ENCODE measurements at regions not wholly inside any gene's neighbourhood (a gene's known extent, or its start where the extent isn't known, plus 50 kb on each side); places are given as distances from the start of the nearest gene placed in this dataset.

DNA sequence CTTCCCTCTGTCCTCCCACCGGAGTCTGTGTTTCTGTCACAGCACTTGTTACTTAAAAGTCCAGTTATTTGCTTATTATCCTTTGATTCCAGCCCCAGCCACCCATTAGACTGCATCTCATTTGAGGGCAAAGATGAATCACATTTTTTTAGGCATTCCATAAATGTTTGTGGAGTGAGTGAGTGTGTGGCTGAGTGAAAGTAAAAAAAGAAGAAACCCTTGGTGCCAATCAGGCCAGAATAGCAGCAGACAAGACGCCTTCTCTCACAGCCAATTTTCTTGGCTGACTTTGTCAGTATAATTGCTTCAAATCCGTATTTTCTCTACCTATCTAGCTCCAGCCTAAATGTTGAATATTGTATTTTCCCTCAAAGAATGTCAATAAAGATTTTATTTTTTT is 613.0 kb upstream of the WWC1 start:
- DNase-seq, result no peak

DNA sequence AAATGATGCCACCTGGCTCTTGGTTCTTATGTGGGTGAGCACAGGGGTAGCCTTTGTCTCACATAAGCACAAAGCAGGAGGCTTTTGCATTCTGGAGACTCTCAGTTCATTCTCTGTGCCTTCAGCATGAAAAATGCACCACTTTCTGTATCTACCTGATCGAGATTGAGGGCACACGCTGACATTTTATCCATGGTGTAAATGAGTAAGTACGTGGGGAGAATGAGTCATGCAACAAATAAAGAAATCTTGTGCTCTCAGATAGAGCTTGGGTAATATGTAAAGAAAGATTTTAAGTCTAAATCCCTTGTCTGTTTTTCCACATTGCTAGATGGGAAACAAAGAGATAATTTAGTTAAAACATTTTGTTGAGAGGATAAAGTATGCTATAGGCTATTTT is 607.2 kb upstream of the WWC1 start:
- DNase-seq, result no peak

DNA sequence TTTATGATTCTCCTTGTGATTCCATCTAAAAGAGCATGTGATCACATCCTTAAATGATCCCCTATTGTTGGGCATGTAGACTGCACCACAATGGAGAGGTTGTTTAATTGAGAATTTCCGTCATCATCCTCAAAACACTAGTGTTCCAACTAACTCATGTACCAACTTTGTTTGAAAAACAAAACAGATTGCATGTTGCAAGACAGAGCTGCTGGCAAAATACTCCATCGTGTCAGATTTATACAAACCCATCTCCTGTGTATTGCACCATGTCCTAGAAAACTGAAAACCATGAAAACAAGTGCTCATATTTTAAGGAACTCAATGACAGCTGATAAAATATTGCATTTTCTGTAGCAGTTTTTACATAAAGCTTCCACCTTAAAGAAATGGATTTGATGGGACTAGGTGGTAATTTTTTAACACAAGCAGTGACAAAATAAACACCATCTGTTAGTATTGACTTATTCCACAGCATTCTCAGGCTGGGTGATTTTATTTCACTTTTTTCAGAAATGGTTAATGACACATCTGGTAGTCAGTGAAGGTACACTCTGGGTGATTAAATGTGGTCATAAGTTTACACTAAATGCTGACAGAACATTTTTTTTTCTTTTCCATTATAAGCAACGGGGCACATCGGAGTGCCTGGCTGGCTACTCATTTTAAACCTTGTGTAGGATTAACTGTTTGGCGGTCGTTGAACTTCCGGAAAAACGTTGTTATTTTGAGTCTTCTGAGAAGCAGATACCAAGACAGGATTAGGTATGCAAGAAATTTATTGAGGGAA is 602.9 kb upstream of the WWC1 start:
- no peak for DNase-seq

DNA sequence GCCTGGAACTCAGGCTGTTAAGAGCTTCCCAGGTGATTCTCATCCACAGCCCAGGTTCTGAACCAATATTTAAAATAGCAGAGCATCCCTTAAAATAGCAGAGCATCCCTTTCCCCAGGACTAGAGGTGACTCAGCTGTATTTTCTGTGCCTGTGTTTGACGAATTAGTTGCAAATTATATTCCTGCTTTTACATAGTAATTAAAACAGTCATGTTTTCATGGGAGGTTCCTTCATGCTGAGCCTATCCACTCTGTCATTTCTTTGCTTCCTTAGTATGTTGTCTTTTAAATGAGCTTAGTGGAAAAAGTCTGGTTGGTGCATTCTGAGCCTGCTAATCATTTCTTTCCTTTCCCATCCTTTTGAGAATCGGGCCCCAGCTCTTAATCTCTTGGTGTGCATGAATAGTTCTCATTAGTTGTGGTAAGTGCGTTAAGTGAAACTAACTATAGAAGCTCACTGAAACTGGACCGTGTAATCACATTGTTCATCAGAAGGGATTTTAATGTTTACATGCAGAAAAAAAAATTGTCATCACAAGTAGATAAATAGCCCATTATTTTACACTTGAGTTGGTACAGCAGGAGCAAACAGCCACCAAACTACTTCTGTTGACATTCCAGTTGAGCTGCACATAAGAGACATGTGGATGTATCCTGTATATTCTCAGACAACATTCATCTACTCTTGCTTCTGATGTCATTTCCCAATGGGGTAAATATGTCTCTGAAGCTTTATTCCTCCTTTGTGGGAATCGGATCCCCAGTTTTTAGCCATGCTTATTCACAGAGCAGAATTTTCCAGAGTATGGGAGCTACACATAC is 596.9 kb upstream of the WWC1 start:
- no peak for DNase-seq

DNA sequence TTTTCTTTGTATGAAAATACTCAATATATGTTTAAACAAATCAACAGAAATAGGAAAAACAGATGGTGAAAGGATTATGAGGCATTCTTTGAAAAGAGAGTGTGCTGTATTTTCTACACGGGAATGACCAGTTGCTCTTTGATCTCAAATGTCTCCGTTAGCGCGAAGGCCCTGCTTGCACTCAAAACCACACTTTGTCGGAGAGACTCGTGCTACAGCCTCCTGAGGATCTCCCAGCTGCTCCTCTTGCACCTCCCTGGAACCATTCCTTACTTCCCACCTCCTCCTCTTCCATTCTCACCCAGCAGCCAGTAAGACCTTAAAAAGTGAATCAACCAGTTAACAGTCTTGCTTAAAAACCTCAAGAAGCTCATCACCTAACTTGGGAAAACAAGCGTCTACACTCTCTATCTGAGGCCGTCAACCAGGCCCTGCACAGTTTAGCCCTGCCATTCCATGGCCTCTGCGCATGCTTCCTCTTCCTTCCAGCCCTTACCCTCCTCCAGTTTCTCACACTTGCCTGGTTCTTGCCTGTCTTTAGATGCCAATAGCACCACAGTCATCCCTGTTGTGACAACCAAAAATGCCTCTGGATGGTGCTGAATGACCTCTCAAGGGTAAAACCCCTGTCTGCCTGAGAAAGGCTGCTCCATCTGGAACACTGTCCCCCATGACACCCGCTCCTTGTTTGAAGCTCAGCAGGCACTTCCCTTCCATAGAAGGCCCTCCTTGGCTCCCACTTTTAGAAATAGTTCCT is 594.7 kb upstream of the WWC1 start:
- DNase-seq, result no peak

DNA sequence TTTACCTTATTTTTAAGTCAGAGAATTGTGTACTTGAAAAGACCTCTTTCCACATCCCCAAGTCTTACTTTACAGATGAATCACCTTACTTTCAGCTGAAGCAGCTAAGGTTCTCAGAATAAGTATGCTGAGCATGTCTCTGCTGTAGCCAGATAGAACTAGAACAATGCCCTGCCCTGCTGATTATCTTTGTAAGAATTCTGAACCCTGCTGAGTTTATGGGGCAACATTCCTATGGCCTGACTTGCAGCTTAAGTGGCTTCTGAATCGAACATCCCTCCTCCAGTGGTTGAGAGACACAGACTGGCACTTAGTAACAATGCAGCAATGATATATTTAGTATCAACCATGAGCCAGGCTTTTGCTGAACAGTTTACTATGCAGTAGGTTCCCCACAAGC is 592.0 kb upstream of the WWC1 start:
- DNase-seq, result no peak

DNA sequence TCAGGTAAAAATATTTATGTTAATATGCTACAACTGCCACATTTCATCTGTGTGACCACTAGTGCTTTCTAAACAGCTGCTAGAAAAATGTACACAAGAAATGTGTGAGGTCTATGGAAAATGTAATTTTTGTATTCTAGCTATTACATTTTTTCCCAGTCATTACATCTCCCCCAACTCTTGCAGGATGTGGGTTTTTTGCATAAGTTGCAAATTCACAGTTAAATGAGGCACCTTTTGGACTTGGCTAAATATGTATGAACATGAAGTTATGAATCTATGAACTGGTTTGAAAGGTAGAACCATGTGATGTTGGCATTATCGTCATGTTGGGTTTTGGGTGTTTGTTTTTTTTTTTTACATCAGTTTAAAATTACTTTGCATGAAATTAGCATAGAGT is 590.4 kb upstream of the WWC1 start:
- no peak for DNase-seq

DNA sequence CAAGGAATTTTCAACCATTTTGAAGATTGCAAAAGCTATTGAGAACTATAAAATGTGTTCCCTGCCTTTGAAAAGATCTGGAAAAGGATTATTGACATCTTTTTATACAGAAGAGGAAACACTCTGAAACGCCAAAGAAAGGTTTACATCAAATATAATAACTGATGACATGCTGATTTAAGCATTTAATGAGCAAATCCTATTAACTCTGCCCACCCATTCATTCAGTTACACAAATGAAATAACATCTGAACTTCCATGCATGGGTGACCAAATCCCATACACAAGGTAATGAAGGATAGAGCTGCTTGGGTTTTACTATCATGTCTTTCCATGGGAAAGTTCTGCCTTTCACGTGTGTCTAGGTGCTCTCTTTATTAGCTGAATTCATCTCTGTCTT is 589.4 kb upstream of the WWC1 start:
- no peak for DNase-seq

DNA sequence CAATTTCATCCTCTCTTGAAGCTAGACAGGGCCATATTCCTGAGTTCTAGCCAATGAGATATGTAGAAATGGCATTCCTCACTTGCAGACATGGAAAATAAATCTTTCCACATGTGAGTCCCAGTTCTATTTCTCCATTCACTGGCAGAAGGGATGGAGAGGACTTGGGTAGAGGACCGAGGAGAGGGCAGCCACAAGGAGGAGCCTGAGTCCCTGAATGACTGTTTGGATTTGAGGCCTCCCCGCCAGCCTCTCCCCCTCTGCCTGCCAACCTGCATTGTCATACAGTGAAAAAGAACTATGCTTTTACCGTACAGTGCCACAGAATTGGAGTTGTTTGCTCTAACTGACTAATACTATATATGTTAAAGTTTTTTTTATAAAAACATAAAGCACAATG is 583.0 kb upstream of the WWC1 start:
- no peak for DNase-seq

DNA sequence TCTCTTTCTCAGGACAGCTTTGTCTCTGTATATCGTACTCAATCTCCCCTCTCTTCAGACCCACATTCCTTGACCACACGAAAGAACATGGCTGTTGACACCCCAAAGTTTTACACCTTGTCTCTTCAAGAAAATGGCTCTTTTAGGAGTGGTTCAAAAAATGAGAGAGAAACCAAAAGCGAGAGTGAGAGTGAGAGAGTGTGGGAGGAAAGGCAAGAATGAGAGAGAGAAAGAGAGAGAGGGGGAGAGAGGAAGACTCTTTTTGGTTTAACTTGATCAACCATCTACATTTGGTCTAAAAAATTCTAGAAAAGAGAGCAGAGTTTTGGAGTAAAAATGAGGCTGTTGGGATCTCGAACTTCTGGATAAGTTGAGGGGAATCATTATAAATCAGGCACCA is 581.8 kb upstream of the WWC1 start:
- no peak for DNase-seq

DNA sequence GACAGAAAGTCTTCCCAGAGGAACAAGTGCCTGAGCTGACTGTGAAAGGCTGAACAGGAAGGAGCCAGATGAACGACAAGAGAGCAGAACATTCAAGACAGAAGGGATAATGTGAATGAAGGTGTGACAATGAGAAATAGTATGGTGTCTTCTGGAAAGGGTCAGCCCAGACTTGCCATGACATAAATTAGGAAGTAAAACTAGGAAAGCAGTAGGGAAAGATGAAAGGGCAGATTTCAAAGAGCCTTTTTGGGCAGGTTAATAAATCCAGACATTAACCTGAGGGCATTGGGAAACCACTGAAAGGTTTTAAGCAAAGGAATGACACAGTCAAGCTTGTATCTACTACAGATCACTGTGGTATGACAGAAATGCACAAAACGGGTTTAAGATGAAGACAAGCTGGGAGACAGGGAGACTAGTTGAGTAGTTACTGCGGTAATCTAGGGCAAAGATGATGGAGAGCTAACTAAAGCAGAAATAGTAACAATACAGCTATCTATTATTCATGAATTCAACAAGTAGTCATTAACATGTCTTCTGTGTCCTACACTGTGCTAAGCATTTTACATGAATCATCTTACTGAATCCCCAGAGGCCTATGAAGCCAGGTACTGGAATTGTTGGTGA is 580.9 kb upstream of the WWC1 start:
- DNase-seq, result no peak

DNA sequence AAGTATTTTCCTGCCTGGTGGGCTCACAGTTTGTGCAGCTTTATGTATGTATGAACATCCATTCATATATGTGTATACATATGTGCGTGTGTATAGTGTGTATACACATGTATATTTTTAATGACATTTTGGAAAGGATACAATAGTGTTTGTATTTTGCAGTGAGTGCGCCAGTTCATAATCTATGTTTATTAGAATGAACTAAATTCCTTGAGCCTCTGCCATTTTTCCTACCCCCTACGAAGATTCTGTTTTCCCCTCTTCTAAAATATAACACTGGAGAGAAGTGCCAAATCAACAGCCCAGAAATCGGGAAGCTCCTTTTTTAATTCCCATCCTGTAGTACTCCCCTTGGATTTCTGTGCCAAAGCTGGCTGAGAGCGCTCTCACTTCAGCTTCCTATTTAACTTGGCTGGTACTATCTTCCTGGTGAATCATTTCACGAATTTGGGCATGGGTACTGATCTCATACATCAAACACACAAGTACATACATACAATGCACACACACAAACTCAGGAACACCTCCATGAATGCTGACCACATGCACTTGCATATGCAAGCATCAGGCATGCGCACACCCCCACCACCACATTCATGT is 578.4 kb upstream of the WWC1 start:
- DNase-seq, result no peak

DNA sequence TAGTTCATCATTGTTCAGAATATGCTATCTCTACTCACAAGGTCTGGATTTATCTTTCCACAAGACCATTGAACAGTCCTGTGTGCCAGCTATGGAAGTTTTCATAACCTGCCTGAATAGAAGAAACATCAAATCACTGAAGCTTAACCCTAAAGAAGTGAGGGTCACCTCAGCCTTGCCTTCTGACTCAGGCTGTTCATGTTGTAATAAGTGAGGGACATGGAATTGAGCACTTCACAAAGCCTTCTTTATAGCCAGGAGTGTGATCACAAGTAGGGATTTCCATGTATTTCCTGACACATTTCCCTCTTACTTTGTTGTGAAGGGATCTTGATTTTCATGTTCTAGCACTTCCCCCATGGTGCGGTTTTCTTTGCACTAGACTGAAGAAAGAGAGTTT is 577.5 kb upstream of the WWC1 start:
- no peak for DNase-seq

DNA sequence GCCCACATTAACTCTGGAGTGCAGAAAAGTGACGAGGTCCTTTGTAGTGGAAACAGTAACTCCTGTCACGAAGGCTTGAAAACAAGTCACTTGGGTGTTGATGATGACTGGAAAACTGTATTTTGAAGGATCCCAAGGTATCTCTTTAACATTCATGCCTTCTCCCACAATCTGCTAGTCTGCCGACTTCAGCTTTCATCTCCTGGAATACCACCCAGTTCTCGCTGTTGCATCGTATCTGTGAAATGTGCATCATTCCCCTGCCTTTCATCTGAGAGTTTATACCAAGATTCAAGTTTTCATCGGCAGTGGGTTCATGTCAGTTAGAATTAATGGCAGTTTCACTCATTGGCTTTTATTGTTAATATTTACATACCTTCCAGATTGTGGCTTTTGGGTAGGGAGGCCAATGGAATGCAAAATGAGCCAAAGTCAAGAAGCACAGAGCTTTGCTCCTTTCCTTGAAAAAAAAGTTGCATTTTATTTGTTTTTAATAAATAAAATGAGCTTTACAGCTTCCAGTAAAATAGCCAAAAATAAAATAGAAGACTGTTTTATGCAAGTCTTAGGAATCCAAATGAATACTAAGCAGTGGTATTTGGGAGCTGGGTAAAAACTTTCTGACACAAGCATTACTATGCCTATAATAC is 575.2 kb upstream of the WWC1 start:
- no peak for DNase-seq

DNA sequence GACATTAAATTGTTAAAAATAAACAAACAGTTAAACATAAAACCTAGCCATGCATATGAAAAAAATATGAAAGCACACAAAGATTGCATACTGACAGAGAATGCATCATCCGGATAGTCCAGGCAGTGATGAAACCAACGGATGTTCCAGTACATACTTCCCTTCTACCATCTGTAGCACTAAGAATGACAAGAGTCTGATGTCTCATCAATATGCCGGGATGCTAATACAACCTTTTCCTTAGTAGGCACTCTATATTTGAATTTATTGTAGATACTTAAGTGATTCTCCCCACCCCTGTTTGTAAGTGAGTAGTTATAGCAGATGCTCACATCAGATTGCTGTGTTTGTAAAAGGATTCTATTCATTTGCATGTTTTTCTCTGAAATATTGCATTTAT is 571.2 kb upstream of the WWC1 start:
- DNase-seq, result no peak

DNA sequence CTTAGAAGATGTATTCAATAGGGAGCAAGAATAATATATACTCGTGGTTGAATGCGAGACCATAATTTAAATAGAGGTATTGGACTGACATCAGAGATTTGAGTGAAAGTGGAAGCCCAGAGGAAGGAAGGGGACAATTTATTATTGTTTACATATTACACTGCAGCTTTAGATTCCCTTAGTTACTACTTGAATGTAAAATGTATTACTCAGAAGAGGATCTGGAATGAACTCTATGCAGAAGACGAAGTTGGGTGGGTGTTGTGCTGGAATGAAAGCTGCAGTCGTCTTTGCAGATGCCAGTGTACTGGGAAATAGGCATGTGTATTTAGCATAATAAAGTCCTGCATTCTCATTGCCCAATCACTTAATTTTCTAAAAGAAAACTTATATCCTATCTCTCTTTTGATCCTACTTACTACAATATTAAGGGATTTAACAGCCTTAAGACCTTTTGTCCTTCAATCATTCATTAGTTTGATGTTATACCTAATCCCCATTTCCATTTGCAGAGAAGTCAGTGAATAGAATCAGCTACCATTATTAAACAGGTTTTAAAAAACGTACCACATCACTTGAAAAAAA is 570.7 kb upstream of the WWC1 start:
- DNase-seq, result no peak

DNA sequence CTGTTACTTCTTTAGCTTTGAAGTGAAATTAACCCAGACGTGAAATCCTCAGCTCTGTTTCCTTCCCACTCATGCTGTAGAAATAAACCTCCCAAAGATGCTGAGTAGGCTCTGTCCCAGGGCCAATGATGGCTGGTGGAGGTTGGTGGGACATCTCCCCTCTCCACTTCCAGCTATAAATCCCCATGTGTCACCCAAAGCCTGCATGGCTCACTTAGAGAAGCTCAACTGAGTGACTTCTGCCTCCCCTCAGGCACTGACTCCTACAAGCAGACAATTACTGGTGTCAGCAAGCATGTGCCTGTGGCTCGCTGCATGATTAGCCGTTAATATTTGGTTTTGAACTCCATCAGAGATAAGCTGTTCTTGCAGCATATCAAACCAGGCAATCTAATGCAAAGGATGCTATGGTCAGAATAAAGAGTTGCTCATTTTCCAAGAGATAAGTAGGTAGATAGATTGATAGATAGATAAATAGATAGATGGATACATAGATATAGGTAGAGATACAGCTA is 569.5 kb upstream of the WWC1 start:
- no peak for DNase-seq

DNA sequence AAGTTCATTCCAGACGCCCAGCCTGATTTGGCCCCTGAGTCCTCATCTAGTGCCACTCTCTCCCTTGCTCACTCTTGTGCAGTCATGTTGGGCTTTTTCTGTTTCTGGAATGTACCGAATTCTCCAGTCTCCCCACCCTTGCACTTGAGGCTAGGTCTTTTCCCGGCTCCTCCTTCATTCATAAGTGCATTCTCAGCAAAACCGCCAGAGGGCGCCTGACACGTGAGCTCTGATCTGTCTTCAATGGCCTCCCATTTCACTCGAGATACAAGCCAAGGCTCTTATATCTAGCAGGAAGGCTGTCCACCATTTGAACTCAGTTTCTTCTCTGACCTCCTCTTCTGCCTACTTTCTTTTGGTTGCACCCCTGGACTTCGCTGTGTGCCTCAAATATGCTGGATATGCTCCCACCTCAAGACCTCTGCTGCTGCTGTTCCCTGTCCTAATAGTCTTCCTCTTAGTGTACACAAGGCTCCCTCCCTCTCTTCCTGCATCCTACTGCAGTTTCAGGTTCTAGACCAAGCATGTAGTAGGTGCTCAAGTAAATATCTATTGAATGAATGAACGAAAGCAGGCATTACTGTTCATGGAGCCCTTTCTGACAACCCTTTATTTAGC is 568.1 kb upstream of the WWC1 start:
- DNase-seq, result no peak

DNA sequence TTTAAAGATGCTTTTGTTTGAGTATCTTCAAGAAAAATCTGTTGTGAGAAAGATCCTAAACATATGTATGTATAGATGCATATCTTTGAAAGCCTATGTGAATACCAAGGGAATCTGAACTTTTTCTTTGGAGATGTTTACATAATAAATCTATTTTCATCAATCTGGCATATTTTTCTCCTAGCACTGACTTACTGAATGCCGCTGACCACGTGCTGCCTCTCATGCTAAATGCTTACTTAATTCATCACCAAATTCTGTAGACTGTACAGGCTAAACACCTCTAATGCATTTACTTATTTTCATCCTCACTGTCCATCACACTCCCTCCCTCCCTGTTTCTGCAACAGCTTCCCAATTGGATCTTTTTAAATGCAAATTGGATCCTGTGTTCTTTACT is 566.2 kb upstream of the WWC1 start:
- DNase-seq, result no peak

DNA sequence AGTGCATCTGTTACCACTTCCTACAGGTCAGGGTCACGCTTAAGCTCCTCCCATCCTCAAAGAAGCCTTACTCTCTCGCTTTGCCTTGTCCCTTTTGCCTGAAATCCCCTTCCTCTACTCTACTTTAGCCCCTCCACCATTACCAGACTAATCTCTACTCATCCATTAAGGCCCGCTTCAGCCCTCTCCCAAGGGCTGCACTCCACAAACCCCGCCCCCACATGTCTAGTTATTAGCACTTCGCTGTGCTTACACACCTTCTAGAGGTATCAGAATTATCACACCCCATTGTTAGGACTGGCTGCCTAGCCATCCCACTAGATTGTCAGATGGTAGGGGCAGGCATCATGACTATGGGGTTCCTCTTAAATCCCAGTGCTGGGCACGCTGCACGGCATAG is 565.7 kb upstream of the WWC1 start:
- no peak for DNase-seq

DNA sequence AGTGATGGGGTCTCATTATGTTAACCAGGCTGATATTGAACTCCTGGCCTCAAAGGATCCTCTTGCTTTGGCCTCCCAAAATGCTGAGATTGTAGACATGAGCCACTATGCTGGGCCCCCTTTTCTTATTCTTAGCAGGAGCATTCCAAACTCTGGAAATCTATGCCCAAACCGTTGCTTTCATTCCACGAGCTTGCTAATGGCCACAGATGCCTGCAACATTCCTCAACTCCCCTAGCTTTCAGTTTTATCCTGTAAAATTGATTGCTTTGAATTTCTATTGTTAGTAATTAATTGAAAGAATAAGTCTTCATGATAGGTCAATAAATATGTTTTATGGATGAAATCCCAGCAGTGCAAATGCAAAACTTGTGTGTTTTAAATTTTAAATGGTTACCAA is 564.8 kb upstream of the WWC1 start:
- no peak for DNase-seq

Measured in SIG-M5 (cell line).